ENCODE measurements at regions not wholly inside any gene's neighbourhood (a gene's known extent, or its start where the extent isn't known, plus 50 kb on each side); places are given as distances from the start of the nearest gene placed in this dataset.

- no peak for TF ChIP-seq CTCF (IDR thresholded peaks at IDR 0.05)
- no peak for TF ChIP-seq POLR2A (IDR thresholded peaks at IDR 0.05)
- TF ChIP-seq EP300 (IDR thresholded peaks at IDR 0.05; ENCODE audit: low read depth) = no peak
- TF ChIP-seq POLR2AphosphoS5 (IDR thresholded peaks at IDR 0.05) = no peak
Observed at GRCh38 chr5:28275931-28276330, 1237.5 kb upstream of the CDH9 start.
